Esophagus squamous epithelium (tissue), 5 donors: ENCODE measurements at regions not wholly inside any gene's neighbourhood (a gene's known extent, or its start where the extent isn't known, plus 50 kb on each side); places are given as distances from the start of the nearest gene placed in this dataset.

ENCODE experiments used
- DNase-seq: peaks from one replicate; lab custom pipeline; 2025; lab: John Stamatoyannopoulos, UW
- H3K27ac ChIP-seq, 4 donors: fragments of 200-600 bp; sonication (generic); one replicate each; pipeline ENCODE4 v1.5.1; 2016 to 2019; ENCODE audit warnings: mild to moderate bottlenecking in 1 of 4
- H3K27me3 ChIP-seq, 4 donors: fragments of 200-600 bp; sonication (generic); 1 replicate in 3 of 4; 2 replicates in 1 of 4; pipeline versions ENCODE4 v1.5.1 to v1.6.0; 2017 to 2021; ENCODE audit warnings: antibody characterized with exemption in 1 of 4
- H3K36me3 ChIP-seq, 3 donors: fragments of 200-600 bp; sonication (generic); one replicate each; pipeline ENCODE4 v1.5.1; 2016 to 2019
- H3K4me1 ChIP-seq, 3 donors: fragments of 200-600 bp; sonication (generic); one replicate each; pipeline ENCODE4 v1.5.1; 2017 to 2019
- H3K4me3 ChIP-seq, 4 donors: fragments of 200-600 bp; sonication (generic); 1 replicate in 3 of 4; 2 replicates in 1 of 4; pipeline ENCODE4 v1.5.1; 2016 to 2019; ENCODE audit warnings: mild to moderate bottlenecking in 2 of 4, moderate library complexity in 1 of 4
- H3K9me3 ChIP-seq, 3 donors: fragments of 200-600 bp; sonication (generic); one replicate each; pipeline ENCODE4 v1.5.1; 2016 to 2019
- CTCF ChIP-seq, 6 experiments: fragments of 450-650 bp in 4 of 6; fragments of 200-600 bp in 2 of 6; sonication (generic) in 2 of 6; IDR thresholded peaks; one replicate each; pipeline ENCODE4 v1.5.1; 2016 to 2019; ENCODE audit warnings: antibody characterized with exemption in 6 of 6, mild to moderate bottlenecking in 4 of 6, moderate library complexity in 4 of 6
- POLR2A ChIP-seq, 4 donors: fragments of 450-650 bp; IDR thresholded peaks; one replicate each; pipeline ENCODE4 v1.6.1; 2017; ENCODE audit warnings: antibody characterized with exemption in 4 of 4, mild to moderate bottlenecking in 4 of 4, moderate library complexity in 3 of 4
- WGBS, 2 donors: methylation state at CpG; one replicate each; pipeline ENCODE4 v1.1.5; 2018; 5-methylcytosine and 5-hydroxymethylcytosine counted together
- intact Hi-C: fragments of 100-400 bp; cut with DNase I; formaldehyde crosslinking; loops from one replicate; pipeline ENCODE4 v1.15.0; 2022
- donor health status: DM: yes; HTN: yes; CAD: no.

GRCh38 chr4:45160951-45161350 lies 434.6 kb upstream of the GNPDA2 start:
- Histone ChIP-seq H3K4me3 (no peak overlapping the region), H3K4me1 (no peaks in the 10 kb centered on the region), H3K36me3 (no peaks in the 10 kb centered on the region), H3K9me3 (peaks cover 0 to 6% (median 0%) of the 10 kb centered on the region in 3 donors), H3K27ac (no peak overlapping the region), H3K27me3 (no peaks in the 10 kb centered on the region)
- WGBS, 2 donors: 60 to 62% methylated on average over 3 of the region's 3 CpGs
- intact Hi-C loops: no loop called here
- no peak for TF ChIP-seq POLR2A (IDR thresholded peaks at IDR 0.05)
- TF ChIP-seq CTCF (IDR thresholded peaks at IDR 0.05): no peak
- DNase-seq: no peak

- Histone ChIP-seq H3K27me3 (no peaks in the 10 kb centered on the region), H3K36me3 (no peaks in the 10 kb centered on the region), H3K4me1 (no peaks in the 10 kb centered on the region), H3K27ac (no peak overlapping the region), H3K4me3 (no peak overlapping the region), H3K9me3 (no peaks in the 10 kb centered on the region)
- intact Hi-C loops: no loop called here
- DNase-seq: no peak
- no peak for TF ChIP-seq CTCF (IDR thresholded peaks at IDR 0.05)
- TF ChIP-seq POLR2A (IDR thresholded peaks at IDR 0.05): no peak
- 64 to 65% methylated on average over 6 of the region's 6 CpGs for WGBS, 2 donors
Observed at GRCh38 chr4:45155081-45155777, 428.9 kb upstream of the GNPDA2 start.

GRCh38 chr4:45147866-45148265 lies 421.5 kb upstream of the GNPDA2 start:
- Histone ChIP-seq H3K4me3 (no peak overlapping the region), H3K27me3 (no peaks in the 10 kb centered on the region), H3K27ac (no peak overlapping the region), H3K4me1 (no peaks in the 10 kb centered on the region), H3K9me3 (no peaks in the 10 kb centered on the region), H3K36me3 (no peaks in the 10 kb centered on the region)
- 40 to 43% methylated on average over 1 of the region's 1 CpG for WGBS, 2 donors
- TF ChIP-seq CTCF (IDR thresholded peaks at IDR 0.05) (no peak), POLR2A (IDR thresholded peaks at IDR 0.05) (no peak)
- DNase-seq: no peak
- intact Hi-C loops: no loop called here

- intact Hi-C loops: no loop called here
- Histone ChIP-seq H3K9me3 (no peaks in the 10 kb centered on the region), H3K27me3 (no peaks in the 10 kb centered on the region), H3K27ac (no peak overlapping the region), H3K36me3 (no peaks in the 10 kb centered on the region), H3K4me3 (no peak overlapping the region), H3K4me1 (no peaks in the 10 kb centered on the region)
- 30 to 32% methylated on average over 3 of the region's 3 CpGs for WGBS, 2 donors
- no peak for DNase-seq
- no peak for TF ChIP-seq POLR2A (IDR thresholded peaks at IDR 0.05)
- TF ChIP-seq CTCF (IDR thresholded peaks at IDR 0.05): no peak
Observed at GRCh38 chr4:45131020-45131419, 404.7 kb upstream of the GNPDA2 start.

GRCh38 chr4:45122406-45122805 lies 396.1 kb upstream of the GNPDA2 start:
- H3K9me3 ChIP-seq: no peaks in the 10 kb centered on the region
- no peak overlapping the region for H3K27ac ChIP-seq
- no peak for DNase-seq
- intact Hi-C loops: no loop called here
- no peaks in the 10 kb centered on the region for H3K27me3 ChIP-seq
- H3K4me1 ChIP-seq: no peaks in the 10 kb centered on the region
- no peak overlapping the region for H3K4me3 ChIP-seq
- no peaks in the 10 kb centered on the region for H3K36me3 ChIP-seq
- TF ChIP-seq CTCF (IDR thresholded peaks at IDR 0.05) (no peak), POLR2A (IDR thresholded peaks at IDR 0.05) (no peak)
- 19 to 49% methylated on average over 2 of the region's 2 CpGs for WGBS, 2 donors
